Fibroblast of gingiva (primary cell): ENCODE measurements at regions not wholly inside any gene's neighbourhood (a gene's known extent, or its start where the extent isn't known, plus 50 kb on each side); places are given as distances from the start of the nearest gene placed in this dataset.

ENCODE experiments used
- DNase-seq: peaks from one replicate; pipeline ENCODE4 v3.0.0-alpha.2; 2011; ENCODE audit warnings: low read depth

- no peak for DNase-seq
These were observed 186.2 kb downstream of the SNAPC1 start for GRCh38 chr14:61948376-61948775.

DNA sequence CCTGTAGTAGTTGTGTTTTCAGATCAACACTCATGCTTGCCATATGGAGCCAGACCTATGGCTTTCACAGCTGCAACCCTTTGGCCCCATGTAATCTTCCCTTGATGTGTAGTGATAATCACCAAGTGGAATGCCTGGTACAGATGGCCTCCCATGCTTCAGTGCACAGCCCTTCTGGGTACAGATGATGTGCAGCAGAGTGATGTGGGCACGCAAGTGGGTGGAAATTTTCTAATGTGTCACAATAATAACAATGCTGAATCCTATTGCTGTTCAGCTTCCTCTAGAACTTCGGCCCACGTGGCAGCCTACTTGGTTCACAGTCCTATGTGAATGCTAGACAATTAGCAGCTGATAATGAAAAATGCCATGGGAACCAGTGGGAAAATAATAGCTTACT, 188.1 kb downstream of the SNAPC1 start:
- no peak for DNase-seq

GRCh38 chr14:61953602-61954001, 191.4 kb downstream of the SNAPC1 start:
- no peak for DNase-seq

- no peak for DNase-seq
These were observed 192.1 kb downstream of the SNAPC1 start for GRCh38 chr14:61954306-61954705.

- no peak for DNase-seq
These were observed 194.3 kb downstream of the SNAPC1 start for GRCh38 chr14:61956517-61956916.

GRCh38 chr14:61959348-61959747, 197.1 kb downstream of the SNAPC1 start:
- no peak for DNase-seq

GRCh38 chr14:61961369-61961768, 199.1 kb downstream of the SNAPC1 start:
- no peak for DNase-seq

DNA sequence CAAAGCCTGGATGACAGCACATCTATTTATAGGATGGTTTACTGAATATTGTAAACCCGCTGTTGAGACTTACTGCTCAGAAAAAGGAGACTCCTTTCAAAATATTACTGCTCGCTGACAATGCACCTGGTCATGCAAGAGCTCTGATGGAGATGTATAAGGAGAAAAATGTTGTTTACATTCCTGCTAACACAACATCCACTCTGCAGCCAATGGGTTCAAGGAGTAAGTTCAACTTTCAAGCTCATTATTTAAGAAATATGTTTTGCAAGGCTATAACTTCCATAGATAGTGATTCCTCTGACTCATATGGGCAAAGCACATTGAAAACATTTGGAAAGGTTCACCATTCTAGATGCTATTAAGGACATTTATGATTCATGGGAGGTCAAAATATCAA, 201.7 kb downstream of the SNAPC1 start:
- DNase-seq = no peak

GRCh38 chr14:61965030-61965745, 203.0 kb downstream of the SNAPC1 start:
- peak; percentile 73 for DNase-seq

GRCh38 chr14:61968207-61968606, 206.0 kb downstream of the SNAPC1 start:
- DNase-seq = no peak

DNA sequence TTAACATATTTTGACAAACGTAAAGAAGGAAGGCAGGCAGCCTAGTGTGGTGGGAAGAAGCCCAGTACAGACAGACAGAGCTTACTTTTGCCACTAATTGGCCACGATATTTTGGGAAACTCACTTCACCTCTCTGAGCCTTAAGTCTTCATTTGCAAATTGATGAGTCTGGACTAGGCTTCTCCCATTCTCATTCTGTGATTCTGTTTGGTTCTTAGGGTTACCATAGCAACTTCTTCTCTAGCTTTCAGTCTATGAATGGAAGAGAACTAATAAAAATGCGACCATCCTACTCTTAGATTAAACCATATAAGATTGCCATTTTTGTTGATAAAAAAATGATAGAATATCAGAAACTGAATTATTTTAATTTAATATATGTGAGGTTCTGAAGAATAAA, 210.5 kb downstream of the SNAPC1 start:
- no peak for DNase-seq

GRCh38 chr14:61973981-61974380, 211.8 kb downstream of the SNAPC1 start:
- no peak for DNase-seq

DNA sequence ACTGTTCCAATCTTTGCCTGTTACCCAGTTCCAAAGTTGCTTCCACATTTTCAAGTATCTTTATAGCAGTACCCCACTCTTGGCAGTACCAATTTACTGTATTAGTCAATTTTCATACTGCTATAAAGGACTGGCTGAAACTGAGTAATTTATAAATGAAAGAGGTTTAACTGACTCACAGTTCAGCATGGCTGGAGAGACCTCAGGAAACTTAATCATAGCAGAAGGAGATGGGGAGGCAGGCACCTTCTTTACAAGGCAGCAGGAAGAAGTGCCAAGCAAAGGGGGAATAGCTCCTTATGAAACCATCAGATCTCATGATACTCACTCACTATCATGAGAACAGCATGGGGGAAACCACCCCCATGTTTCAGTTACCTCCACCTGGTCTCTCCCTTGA, 215.0 kb downstream of the SNAPC1 start:
- no peak for DNase-seq

- no peak for DNase-seq
These were observed 226.0 kb downstream of the SNAPC1 start for GRCh38 chr14:61988240-61988639.

GRCh38 chr14:61992139-61992538, 229.9 kb downstream of the SNAPC1 start:
- DNase-seq = no peak

DNA sequence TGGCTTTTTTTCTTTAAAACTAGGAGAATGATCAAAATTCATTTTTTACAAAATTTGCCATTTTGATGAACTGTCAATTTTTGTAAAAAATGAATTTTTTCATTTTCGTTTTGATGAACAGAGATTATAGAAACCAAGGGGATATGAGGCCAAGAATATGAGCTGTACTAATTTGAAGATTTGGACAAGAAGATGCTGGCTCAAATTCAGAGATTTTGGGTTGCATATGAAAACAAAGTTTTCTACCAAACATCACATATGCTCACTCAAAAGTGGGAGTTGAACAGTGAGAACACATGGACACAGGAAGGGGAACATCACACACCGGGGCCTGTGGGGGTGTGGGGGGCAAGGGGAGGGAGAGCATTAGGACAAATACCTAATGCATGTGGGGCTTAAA, 230.7 kb downstream of the SNAPC1 start:
- no peak for DNase-seq

DNA sequence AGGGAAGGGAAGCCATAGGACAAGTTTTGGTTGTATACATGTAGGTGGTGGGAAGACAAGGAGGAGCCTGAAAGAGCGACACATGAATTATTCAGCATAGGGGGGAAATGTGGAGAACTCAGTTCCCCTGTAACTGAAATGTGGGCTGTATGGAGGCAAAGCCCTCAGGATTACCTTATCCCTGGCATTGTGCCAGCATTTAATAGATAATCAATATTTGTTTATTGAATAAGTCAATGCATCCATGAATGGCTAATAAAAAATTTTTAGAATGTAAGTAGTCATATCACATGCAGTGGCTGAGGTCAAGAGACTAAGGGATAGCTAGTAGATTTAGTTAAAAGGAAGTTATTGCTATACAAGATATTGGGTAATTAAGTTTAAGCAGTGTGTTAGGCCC, 232.4 kb downstream of the SNAPC1 start:
- DNase-seq = no peak

- DNase-seq = no peak
These were observed 234.5 kb downstream of the SNAPC1 start for GRCh38 chr14:61996753-61997152.

DNA sequence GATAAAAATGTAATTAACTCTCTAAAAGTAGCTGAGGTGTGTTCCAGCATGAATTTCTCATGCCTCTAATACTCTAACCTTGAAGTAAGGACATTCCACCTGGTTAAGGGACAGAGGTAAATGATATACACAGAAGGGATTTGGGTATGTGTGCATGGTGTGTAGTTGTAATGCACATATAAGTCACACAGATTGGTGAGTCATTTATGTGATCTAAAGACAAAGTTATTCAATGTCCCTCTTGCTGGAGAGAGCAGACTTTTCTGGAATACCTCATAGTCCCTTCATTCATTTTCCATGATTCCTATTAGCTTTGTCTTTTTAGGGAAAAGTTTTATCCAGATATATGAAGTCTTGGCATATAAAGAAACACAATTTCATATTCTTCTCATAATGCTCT, 234.9 kb downstream of the SNAPC1 start:
- DNase-seq = no peak

- DNase-seq = no peak
These were observed 239.7 kb downstream of the SNAPC1 start for GRCh38 chr14:62001963-62002362.

GRCh38 chr14:62002642-62003041, 240.4 kb downstream of the SNAPC1 start:
- DNase-seq = no peak

DNA sequence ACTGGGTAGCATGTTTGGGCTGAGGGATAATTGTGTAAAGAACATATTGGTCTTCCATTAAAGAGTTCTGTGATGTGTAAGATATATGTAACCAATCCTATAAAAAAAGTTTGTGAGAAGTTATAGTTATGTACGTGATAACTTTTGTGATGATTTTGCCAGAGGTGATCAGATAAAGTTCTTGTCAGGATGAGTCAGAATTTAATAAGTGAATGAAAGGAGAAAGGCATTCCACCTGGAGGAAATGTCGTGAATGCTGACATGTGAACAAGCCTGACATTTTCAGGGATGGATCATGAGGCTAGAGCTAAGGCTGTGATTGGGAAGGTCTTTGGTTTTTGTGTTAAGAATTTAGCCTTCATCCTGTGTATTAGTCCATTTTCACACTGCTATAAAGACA, 241.5 kb downstream of the SNAPC1 start:
- no peak for DNase-seq

- DNase-seq = no peak
These were observed 244.0 kb downstream of the SNAPC1 start for GRCh38 chr14:62006116-62006731.

DNA sequence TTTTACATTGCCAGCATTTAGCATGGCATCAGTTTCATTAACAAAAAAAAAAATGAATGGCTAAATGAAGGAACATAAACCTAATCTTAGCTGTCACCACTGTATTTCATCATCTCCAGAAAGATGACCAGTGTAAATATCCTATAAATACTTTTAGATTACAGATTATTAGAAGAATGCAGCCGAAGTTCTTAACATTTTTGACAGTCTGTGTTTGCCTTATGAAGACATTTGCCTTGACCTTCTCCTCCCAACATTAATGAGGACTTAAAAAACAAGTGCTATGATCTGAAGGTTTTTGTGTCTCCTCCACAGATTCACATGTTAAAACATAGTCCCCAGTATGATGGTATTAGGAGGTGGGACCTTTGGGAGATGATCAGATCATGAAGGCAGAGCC, 253.0 kb downstream of the SNAPC1 start:
- DNase-seq = no peak
